ENCODE measurements at regions not wholly inside any gene's neighbourhood (a gene's known extent, or its start where the extent isn't known, plus 50 kb on each side); places are given as distances from the start of the nearest gene placed in this dataset.

- TF ChIP-seq CTCF (IDR thresholded peaks at IDR 0.05) (no peak), POLR2AphosphoS5 (IDR thresholded peaks at IDR 0.05) (no peak)
Measured at GRCh38 chr5:89994266-89994665, 415.3 kb downstream of the CETN3 start.
